ENCODE measurements at regions not wholly inside any gene's neighbourhood (a gene's known extent, or its start where the extent isn't known, plus 50 kb on each side); places are given as distances from the start of the nearest gene placed in this dataset.

- no peak for TF ChIP-seq POLR2A (IDR thresholded peaks at IDR 0.05)
- no peak for TF ChIP-seq CTCF (IDR thresholded peaks at IDR 0.05)
- no peak for TF ChIP-seq EP300 (IDR thresholded peaks at IDR 0.05; ENCODE audit: low read depth)
- no peak for TF ChIP-seq POLR2AphosphoS5 (IDR thresholded peaks at IDR 0.05)
- H3K4me1 ChIP-seq = no peaks in the 10 kb centered on the region
- WGBS, 2 donors (ENCODE audit: low coverage in 1 of 2) = 97 to 100% methylated on average over 2 of the region's 2 CpGs
- no peaks in the 10 kb centered on the region for H3K9me3 ChIP-seq
- no peak for DNase-seq
- intact Hi-C loops (cut with DNase I; ENCODE audit: low total_unique reads) (no loop called here), in situ Hi-C loops (cut with MboI; ENCODE audit: low pct_ligation_motif_present in 1 of 4, low pct_unique_long_range_greater_than_20kb in 1 of 4, low sequenced_read_pairs in 3 of 4) (loop anchor here in 2 of 4 donors (25.0 kb wide), 1 partner anchor 309 kb away; no protein-coding TSS in a partner anchor)
- H3K27ac ChIP-seq = no peak overlapping the region
- no peak overlapping the region for H3K4me3 ChIP-seq
- no peaks in the 10 kb centered on the region for H3K27me3 ChIP-seq
- no peaks in the 10 kb centered on the region for H3K36me3 ChIP-seq
These were observed 92.8 kb upstream of the PPP2R2B start for GRCh38 chr5:146971401-146971800.

GRCh38 chr5:146986469-146986868 lies 107.9 kb upstream of the PPP2R2B start:
- Histone ChIP-seq H3K27me3 (no peaks in the 10 kb centered on the region), H3K27ac (no peak overlapping the region), H3K4me1 (no peaks in the 10 kb centered on the region), H3K4me3 (no peak overlapping the region), H3K9me3 (peaks cover 9 to 13% of the 10 kb centered on the region in 2 donors), H3K36me3 (no peaks in the 10 kb centered on the region)
- TF ChIP-seq POLR2A (IDR thresholded peaks at IDR 0.05) = no peak
- TF ChIP-seq POLR2AphosphoS5 (IDR thresholded peaks at IDR 0.05) = no peak
- TF ChIP-seq EP300 (IDR thresholded peaks at IDR 0.05; ENCODE audit: low read depth) = no peak
- TF ChIP-seq CTCF (IDR thresholded peaks at IDR 0.05) = no peak
- 61 to 81% methylated on average over 1 of the region's 1 CpG for WGBS, 2 donors (ENCODE audit: low coverage in 1 of 2)
- DNase-seq = no peak
- in situ Hi-C loops (cut with MboI; ENCODE audit: low pct_ligation_motif_present in 1 of 4, low pct_unique_long_range_greater_than_20kb in 1 of 4, low sequenced_read_pairs in 3 of 4) (no loop called here), intact Hi-C loops (cut with DNase I; ENCODE audit: low total_unique reads) (no loop called here)

GRCh38 chr5:146993876-146994530 lies 115.4 kb upstream of the PPP2R2B start:
- H3K36me3 ChIP-seq = no peaks in the 10 kb centered on the region
- intact Hi-C loops (cut with DNase I; ENCODE audit: low total_unique reads) = no loop called here
- WGBS, 2 donors (ENCODE audit: low coverage in 1 of 2) = 56 to 59% methylated on average over 3 to 4 of the region's 4 CpGs
- peaks cover 6 to 13% of the 10 kb centered on the region in 2 donors for H3K9me3 ChIP-seq
- TF ChIP-seq EP300 (IDR thresholded peaks at IDR 0.05; ENCODE audit: low read depth) = no peak
- in situ Hi-C loops (cut with MboI; ENCODE audit: low pct_ligation_motif_present in 1 of 4, low pct_unique_long_range_greater_than_20kb in 1 of 4, low sequenced_read_pairs in 3 of 4) = no loop called here
- H3K4me3 ChIP-seq = no peak overlapping the region
- H3K4me1 ChIP-seq = no peaks in the 10 kb centered on the region
- no peak overlapping the region for H3K27ac ChIP-seq
- DNase-seq = no peak
- H3K27me3 ChIP-seq = no peaks in the 10 kb centered on the region

- H3K27me3 ChIP-seq = no peaks in the 10 kb centered on the region
- no peaks in the 10 kb centered on the region for H3K4me1 ChIP-seq
- in situ Hi-C loops (cut with MboI; ENCODE audit: low pct_ligation_motif_present in 1 of 4, low pct_unique_long_range_greater_than_20kb in 1 of 4, low sequenced_read_pairs in 3 of 4) (no loop called here), intact Hi-C loops (cut with DNase I; ENCODE audit: low total_unique reads) (loop anchor here (5.0 kb wide), 1 partner anchor 1939 kb away; no protein-coding TSS in a partner anchor)
- DNase-seq = no peak
- no peak overlapping the region for H3K27ac ChIP-seq
- 60 to 68% methylated on average over 1 of the region's 1 CpG for WGBS, 2 donors (ENCODE audit: low coverage in 1 of 2)
- TF ChIP-seq POLR2A (IDR thresholded peaks at IDR 0.05) (no peak), CTCF (IDR thresholded peaks at IDR 0.05) (no peak), EP300 (IDR thresholded peaks at IDR 0.05; ENCODE audit: low read depth) (no peak), POLR2AphosphoS5 (IDR thresholded peaks at IDR 0.05) (no peak)
- no peaks in the 10 kb centered on the region for H3K36me3 ChIP-seq
- peaks cover 3 to 5% of the 10 kb centered on the region in 2 donors for H3K9me3 ChIP-seq
- H3K4me3 ChIP-seq = no peak overlapping the region
These were observed 117.3 kb upstream of the PPP2R2B start for GRCh38 chr5:146995878-146996277.

- TF ChIP-seq POLR2A (IDR thresholded peaks at IDR 0.05) (no peak), POLR2AphosphoS5 (IDR thresholded peaks at IDR 0.05) (no peak), EP300 (IDR thresholded peaks at IDR 0.05; ENCODE audit: low read depth) (no peak), CTCF (IDR thresholded peaks at IDR 0.05) (no peak)
- intact Hi-C loops (cut with DNase I; ENCODE audit: low total_unique reads) = no loop called here
- no peak overlapping the region for H3K4me3 ChIP-seq
- in situ Hi-C loops (cut with MboI; ENCODE audit: low pct_ligation_motif_present in 1 of 4, low pct_unique_long_range_greater_than_20kb in 1 of 4, low sequenced_read_pairs in 3 of 4) = no loop called here
- DNase-seq = no peak
- no peak overlapping the region for H3K27ac ChIP-seq
- no peaks in the 10 kb centered on the region for H3K27me3 ChIP-seq
- 88 to 94% methylated on average over 3 of the region's 3 CpGs for WGBS, 2 donors (ENCODE audit: low coverage in 1 of 2)
- no peaks in the 10 kb centered on the region for H3K36me3 ChIP-seq
- no peaks in the 10 kb centered on the region for H3K9me3 ChIP-seq
- no peaks in the 10 kb centered on the region for H3K4me1 ChIP-seq
These were observed 136.8 kb upstream of the PPP2R2B start for GRCh38 chr5:147015405-147015804.
